HL-60 (cell line): ENCODE measurements at regions not wholly inside any gene's neighbourhood (a gene's known extent, or its start where the extent isn't known, plus 50 kb on each side); places are given as distances from the start of the nearest gene placed in this dataset.

Experiments
- DNase-seq, 2 experiments: peaks; one replicate each; pipeline ENCODE4 v3.0.0-alpha.2; 2010 to 2020; ENCODE audit warnings: low read depth in 1 of 2, low spot score in 1 of 2
- H3K27ac ChIP-seq: fragments of 250-450 bp; sonication (Bioruptor Pico); replicated peaks from 2 replicates; pipeline ENCODE4 v1.5.1; 2020; ENCODE audit warnings: mild to moderate bottlenecking, moderate library complexity
- H3K27me3 ChIP-seq: fragments of 250-450 bp; sonication (Bioruptor Pico); 2 replicates; pipeline ENCODE4 v1.5.1; 2021; ENCODE audit warnings: mild to moderate bottlenecking, moderate library complexity; ENCODE audit not compliant: insufficient read depth, poor library complexity, severe bottlenecking
- H3K4me3 ChIP-seq: replicated peaks from 2 replicates; pipeline ENCODE4 v1.5.1; 2011; ENCODE audit warnings: mild to moderate bottlenecking, control low read depth, low read length; ENCODE audit not compliant: insufficient read depth
- CTCF ChIP-seq: IDR thresholded peaks from one replicate; pipeline ENCODE4 v1.5.1; 2011; ENCODE audit warnings: low read length, control low read depth, inconsistent platforms; ENCODE audit not compliant: insufficient read depth
- GABPA ChIP-seq: IDR thresholded peaks from 2 replicates; pipeline ENCODE4 v1.6.1; 2012; ENCODE audit warnings: low read depth
- POLR2AphosphoS5 ChIP-seq: IDR thresholded peaks from 2 replicates; pipeline ENCODE4 v1.6.1; 2012; ENCODE audit warnings: low read depth
- REST ChIP-seq: IDR thresholded peaks from 2 replicates; pipeline ENCODE4 v1.6.1; 2012; ENCODE audit warnings: low read depth; ENCODE audit not compliant: insufficient replicate concordance
- SPI1 ChIP-seq: IDR thresholded peaks from 2 replicates; pipeline ENCODE4 v1.6.1; 2012; ENCODE audit warnings: low read depth, mild to moderate bottlenecking, borderline replicate concordance

- Histone ChIP-seq H3K27ac (no peak overlapping the region), H3K27me3 (no peaks in the 10 kb centered on the region), H3K4me3 (no peak overlapping the region)
- TF ChIP-seq GABPA = no peak
- no peak for TF ChIP-seq SPI1
- no peak for TF ChIP-seq POLR2AphosphoS5
- TF ChIP-seq CTCF = no peak
- no peak for TF ChIP-seq REST
- DNase-seq = no peak
Measured at GRCh38 chr12:115149279-115149678, 465.3 kb upstream of the TBX3 start.

- TF ChIP-seq GABPA (no peak), CTCF (no peak), SPI1 (no peak), REST (no peak), POLR2AphosphoS5 (no peak)
- H3K4me3 ChIP-seq = no peak overlapping the region
- H3K27me3 ChIP-seq = no peaks in the 10 kb centered on the region
- H3K27ac ChIP-seq = no peak overlapping the region
- DNase-seq = no peak
Measured at GRCh38 chr12:115147916-115148315, 463.9 kb upstream of the TBX3 start.

GRCh38 chr12:115146453-115146852 lies 462.5 kb upstream of the TBX3 start:
- TF ChIP-seq POLR2AphosphoS5 = no peak
- TF ChIP-seq CTCF = no peak
- no peak for DNase-seq
- H3K27me3 ChIP-seq = no peaks in the 10 kb centered on the region

GRCh38 chr12:115144425-115144824 lies 460.4 kb upstream of the TBX3 start:
- Histone ChIP-seq H3K27ac (no peak overlapping the region), H3K4me3 (no peak overlapping the region), H3K27me3 (no peaks in the 10 kb centered on the region)
- DNase-seq = no peak
- TF ChIP-seq REST (no peak), SPI1 (no peak), POLR2AphosphoS5 (no peak), CTCF (no peak), GABPA (no peak)

More at GRCh38 chr12:115146453-115146852, 462.5 kb upstream of the TBX3 start:
- Histone ChIP-seq H3K27ac (no peak overlapping the region), H3K4me3 (no peak overlapping the region)
